Inferior parietal cortex (tissue), 1 donor: ENCODE measurements at regions not wholly inside any gene's neighbourhood (a gene's known extent, or its start where the extent isn't known, plus 50 kb on each side); places are given as distances from the start of the nearest gene placed in this dataset.

Experiments used
- DNase-seq: peaks from one replicate; pipeline ENCODE4 v3.0.0-alpha.2; 2016; ENCODE audit errors: extremely low spot score

DNA sequence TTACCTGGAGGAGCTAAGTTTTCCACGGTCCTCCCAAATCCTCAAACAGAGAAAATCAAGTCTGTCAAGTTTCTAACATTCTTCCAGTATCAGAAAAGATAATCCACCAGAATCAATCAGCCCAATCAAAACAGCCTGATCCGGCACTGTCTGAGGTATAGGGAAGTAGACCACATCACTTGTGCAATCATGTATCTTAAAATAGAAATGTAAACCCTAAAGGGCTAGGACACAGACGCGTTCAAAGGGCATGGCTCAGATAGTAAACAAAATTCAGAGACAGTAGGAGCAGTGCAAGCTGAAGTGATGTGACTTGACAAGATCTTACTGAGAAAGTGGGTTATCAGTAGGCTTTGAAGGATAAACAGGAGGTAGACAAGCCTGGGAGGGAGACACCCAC lies 252.4 kb upstream of the DAPK1 start:
- no peak for DNase-seq

DNA sequence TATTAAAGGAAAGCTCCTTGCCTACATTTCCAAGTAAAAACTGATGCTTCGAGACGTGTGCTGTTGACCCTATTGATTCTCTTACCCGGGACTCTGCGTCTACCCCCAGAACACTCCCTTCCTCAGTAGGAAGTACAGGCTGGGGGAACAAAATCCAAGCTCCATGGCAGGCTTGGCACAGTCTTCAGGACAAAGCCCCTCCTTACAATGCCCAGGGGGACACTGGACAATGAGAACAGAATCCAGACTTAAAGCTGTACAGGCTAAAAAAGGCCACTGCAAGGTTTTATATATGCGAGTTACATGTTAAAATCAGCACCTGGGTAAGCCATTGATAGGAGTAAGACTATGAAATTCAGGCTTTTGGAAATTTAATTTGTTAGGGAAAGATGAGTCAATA lies 250.6 kb upstream of the DAPK1 start:
- no peak for DNase-seq

- DNase-seq = no peak
Observed at GRCh38 chr9:87249029-87249428, 248.6 kb upstream of the DAPK1 start.

DNA sequence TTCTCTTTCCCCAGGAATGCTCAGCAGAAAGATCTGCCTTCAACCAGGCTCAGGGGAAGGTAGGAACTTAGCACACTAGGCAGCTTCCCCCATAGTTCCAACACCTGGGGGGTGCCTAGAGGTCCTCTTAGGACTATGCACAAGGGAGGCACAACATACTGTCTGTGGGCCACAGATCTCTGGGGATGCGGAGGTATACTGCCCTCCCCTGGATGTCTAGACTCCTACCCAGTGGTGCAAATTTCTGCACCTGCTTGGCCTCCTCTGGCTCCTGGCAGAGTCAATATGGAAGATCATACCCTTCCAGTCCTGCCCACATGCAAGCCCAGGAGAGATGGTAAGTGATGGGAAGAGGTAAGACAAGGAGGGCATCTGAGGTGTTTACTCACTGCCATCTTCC lies 247.5 kb upstream of the DAPK1 start:
- no peak for DNase-seq

DNA sequence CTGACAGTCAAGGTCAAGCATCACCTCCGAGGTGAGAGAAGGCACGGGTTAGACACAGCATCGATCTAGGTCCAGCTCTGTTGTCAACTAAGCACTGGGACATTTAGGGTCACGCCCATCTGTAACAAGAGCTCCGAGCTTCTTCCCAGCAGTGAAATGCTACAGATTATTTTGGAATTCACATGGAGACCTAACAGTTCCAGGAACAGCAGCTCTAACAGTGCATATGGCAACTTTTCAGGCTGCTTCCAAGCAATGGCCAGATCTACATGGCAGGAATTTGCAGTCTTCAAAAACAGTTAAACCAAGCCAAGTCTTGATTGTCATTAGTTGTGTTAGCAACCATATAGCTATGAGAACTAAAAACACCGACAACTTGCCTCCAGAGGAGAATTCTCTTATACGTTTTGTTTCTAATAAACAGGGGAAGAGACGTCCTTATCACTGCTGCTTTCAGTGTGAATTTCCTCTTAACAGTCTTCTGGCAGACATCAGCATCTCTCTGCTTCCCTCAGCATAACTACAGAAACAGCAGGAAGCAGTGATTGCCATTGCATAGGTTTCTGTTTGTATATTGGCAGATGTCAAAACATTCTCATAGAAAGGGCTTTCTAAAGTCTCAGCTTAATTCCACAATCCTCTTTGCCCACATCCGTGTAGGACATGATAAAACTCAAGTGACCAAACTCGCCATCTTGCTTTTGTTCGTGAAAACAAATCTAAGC lies 242.1 kb upstream of the DAPK1 start:
- DNase-seq = no peak

- DNase-seq = no peak
Observed at GRCh38 chr9:87256973-87257372, 240.7 kb upstream of the DAPK1 start.

DNA sequence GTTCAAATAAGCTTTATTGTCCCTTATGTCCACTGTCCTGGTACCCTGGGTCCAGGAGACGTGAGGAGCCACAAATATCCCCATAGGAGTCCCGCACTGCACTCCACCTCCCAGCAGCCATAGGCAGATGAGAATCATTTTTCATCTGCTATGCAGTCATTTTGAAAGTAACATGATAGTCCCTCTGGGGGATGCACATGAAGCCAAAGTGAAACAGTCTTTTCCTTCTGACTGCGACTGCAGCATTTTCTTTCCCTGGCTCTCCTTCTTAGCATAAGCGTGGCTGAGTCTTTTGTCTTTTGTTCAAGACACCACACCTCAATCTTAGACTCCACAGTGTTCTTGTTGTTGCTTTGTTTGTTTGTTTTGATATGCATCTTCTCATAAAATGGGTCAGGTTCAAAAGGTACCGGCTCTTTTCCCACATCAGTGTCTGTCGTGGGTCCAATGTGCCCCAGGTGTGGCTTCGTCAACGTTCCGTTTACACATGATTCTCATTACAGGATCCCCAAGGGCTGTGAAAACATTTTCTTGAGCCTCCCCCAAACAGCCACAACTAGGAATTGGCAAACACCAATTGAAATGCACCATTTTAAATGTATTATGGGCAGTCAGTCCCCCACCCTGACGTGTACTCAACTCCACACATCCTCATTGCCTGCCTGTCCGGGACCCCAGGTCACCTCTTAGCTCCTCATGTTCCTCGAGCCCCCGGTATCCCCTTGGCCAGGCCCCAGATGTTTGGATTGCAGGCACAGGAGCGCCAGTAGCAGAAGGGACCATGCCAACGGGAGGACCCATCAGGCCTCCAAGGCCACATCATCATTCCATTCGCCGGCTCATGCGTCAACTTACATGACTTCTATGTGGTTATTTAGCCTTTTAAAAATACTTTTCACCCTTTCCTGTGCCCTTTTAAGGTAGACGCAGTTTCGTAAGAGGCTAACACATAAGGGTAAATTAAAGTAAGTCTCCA lies 237.8 kb upstream of the DAPK1 start:
- no peak for DNase-seq

DNA sequence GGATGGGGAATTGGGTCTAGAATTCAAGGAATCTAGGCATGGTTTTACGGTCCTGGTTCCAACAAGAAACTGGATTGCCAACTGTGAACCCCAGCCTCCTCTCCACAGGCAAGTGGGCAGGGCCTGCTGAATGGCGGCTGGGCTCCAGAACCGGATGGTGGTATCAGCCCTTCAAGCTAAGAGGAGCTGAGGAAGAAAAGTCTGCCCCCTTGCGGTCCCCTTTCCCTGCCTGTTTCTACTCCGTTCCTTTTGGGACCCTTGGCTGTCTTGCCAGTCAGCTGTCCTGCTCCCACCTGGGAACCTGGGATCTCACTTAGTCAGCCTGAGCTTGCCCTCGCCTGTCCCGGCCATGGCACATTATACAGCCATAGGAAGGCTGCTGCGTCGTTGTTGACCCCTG lies 234.4 kb upstream of the DAPK1 start:
- no peak for DNase-seq

DNA sequence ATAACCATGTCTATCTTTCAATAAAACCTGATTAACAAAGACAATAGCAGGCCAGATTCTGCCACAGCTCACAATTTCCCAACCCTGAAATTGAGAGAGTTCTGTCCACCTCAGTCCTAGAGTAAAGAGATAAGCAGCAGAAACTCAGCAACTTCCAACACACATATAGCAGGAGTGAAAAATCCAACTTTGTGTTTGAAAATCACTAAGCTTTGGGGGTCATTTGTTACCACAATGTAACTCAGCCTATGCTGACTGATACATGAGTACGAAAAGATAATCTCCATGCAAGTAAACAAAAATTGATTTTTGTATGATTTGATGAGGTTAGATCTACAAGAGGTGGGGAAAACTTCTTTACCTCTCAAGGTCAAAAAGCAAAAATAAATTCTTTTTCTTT lies 231.0 kb upstream of the DAPK1 start:
- DNase-seq = no peak

DNA sequence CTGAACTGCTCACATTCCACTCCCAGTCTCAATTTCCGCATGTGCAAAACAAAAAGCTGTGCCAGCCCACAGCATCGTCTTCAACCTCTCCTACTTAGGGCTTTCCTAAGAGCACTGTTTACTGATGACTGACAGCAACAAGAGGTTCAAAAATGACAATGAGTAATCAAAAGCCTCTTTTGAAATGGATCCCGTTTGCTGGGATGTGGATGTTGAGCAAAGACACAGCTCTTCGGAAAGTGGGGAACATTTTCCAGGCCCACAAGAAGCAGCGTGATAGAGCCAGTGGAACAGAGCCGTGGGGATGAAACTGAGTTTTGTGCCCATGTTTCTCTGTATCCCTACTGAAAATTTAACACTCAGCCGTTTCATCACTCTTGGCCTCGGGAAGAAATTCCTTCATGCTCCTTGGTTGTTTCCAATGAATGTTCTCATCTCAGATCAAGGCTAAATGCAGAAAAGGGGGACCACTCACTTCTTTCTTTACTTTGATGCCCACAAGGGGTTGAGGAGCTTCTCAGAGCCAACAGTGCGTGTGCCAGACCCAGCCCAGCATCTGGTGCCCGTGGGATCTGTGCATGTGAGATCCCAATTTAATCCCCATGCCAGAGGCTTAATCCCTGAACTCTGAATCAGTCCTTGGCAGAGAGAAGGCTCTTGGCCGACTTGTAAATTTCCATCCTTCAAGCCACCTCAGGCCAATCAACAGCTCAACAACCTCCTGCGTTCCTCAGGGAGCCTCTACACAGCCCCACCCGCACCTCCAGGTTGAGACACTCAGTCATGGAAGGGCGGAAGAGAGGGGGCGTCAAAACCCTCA lies 230.2 kb upstream of the DAPK1 start:
- no peak for DNase-seq

GRCh38 chr9:87269296-87270176 lies 228.1 kb upstream of the DAPK1 start:
- DNase-seq = no peak

DNA sequence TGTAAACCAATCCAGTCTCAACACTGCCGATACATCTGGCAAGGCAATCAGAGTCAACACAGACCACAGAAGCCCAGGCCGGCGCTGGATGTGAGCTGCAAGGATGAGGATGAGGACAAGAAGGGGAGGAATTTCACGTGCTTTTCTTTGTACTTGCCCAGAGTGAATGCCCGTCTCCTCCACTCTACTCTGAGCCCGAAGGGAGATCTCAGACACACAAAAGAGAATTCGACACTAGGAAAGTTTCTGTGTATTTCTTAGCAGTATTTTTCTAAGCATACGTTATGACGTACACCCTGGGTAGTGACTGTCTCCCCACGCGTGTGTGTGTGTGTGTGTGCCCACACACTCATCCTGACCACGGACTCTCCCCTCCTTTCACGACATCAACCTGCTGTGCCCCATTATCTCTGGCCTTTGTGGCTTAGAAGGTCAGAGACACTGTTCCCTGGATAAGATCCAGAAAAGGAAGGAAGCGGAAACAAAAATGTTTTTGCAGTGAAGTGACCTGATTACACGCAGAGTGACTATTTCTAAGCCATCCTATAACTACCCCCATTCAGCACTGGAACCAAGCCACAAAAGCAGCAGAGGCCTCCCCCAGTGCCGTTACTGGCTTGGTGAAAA lies 227.3 kb upstream of the DAPK1 start:
- no peak for DNase-seq

DNA sequence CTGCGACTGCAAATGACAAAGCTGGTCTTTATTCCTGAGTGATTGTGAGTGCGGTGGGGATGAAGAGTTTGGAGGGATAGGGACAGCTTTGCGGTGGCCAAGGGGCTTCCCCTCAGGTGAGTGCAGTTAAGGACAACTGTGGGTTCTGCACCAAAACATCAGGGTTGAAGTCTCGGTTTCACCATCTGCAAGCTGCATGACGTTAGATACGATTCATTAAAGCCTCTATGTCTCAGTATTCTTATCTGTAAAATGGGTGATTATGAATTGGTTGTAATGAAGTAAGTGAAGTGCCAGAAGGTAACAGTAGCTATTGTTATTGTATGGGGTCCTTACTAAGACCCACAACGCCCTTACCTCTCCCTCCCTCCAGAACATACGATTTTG lies 226.8 kb upstream of the DAPK1 start:
- DNase-seq = no peak

GRCh38 chr9:87271696-87272477 lies 225.8 kb upstream of the DAPK1 start:
- no peak for DNase-seq

DNA sequence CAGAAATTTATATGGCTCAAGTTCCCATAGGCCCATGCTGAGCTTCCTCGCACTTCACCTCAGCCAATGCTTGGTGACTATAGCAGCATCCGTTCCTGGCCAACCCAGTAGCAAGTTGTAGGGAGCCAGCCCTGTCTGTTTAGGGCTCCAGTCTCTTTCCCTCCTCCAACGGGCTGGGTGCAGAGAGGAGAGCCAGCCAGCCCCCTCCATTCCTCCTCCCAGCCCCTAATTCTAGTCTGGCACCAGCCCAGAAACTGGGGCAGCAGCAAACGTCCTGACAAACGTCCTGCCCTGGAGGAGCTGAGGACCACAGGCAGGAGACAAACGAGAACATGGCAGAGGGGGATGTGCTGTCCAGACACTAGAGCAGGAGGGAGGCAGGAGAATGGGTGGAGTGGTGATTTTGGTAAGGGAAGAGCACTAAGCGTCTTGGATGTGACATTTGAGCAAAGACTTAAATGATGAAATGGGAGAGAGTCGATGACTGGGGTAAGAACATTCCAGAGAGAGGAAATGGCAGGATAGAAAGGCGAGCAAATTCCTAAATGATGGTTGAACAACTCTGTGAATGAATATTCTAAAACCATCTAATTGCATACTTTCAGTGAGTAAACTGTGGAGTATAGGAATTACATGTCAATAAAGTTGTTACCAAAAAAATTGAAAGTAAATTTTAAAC lies 222.5 kb upstream of the DAPK1 start:
- no peak for DNase-seq

GRCh38 chr9:87276327-87276841 lies 221.3 kb upstream of the DAPK1 start:
- DNase-seq = no peak

DNA sequence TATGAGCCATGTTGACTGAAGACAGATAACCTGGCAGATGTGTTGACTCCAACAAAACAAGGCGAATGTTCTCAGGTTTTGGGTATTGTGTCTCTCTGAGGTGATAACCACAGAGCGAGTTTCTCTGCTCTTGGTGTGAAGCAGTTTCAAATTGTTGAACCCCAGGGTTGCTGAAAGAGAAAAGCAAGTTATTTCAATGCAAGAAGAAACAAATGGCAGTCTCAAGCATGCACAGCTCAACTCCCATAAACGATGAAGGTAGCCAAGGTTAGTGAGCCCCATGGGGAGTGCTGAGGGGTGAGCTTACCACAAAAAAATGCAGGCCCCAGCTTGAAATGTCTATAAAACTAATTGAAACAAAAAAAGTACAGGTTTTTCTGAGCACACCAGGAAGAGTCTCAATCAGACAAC lies 220.8 kb upstream of the DAPK1 start:
- no peak for DNase-seq

- DNase-seq = no peak
Observed at GRCh38 chr9:87277346-87277745, 220.3 kb upstream of the DAPK1 start.
